RPMI7951 (cell line): ENCODE measurements at regions not wholly inside any gene's neighbourhood (a gene's known extent, or its start where the extent isn't known, plus 50 kb on each side); places are given as distances from the start of the nearest gene placed in this dataset.
"Not testable (repeated sequence)": the region's sequence is repeated elsewhere in the genome, so short reads cannot be mapped to it uniquely, and the experiment has no call there.

Experiments
- DNase-seq: peaks from one replicate; pipeline ENCODE4 v3.0.0-alpha.2; 2012; ENCODE audit warnings: low read depth

- no peak for DNase-seq
Observed at GRCh38 chr1:47659146-47659545, 221.3 kb downstream of the FOXD2 start.

DNA sequence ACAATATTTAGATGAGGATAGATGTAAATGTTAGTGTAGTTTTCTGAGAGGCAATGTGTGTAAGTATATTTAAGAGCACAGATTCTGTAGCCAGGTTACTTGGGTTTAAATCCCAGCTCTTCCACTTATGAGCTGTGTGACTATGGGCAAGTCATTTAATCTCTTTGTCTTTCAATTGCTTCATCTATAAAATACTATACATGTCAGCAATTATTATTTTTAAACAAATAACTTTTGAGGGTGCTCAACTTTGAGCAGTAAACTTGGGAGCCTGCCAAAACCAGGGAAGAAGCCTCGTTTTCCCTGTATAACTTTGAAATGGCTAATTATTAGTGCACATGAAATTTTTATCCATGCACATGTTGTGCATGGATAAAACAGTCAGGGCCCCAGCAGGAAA lies 222.8 kb downstream of the FOXD2 start:
- DNase-seq: no peak

DNA sequence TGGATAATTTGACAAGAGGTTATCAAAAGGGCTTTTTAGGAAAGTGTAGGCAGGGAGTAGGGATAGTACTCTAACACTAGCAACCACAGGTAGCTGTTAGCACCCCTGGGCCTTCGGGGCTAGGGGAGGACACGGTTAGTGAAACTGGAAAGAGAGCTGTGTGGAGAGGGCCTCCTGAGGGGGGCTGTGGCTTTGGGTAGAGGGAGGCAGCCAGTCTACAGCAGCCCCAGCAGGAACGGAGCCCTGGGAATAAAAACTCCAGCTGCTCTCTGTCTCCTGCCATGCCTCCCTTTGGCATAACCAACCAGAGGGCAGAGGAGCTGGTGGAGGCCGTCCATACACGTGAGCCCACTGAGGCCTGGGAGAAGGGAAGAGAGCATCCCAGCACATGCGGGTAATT lies 223.2 kb downstream of the FOXD2 start:
- no peak for DNase-seq

- DNase-seq: no peak
Observed at GRCh38 chr1:47662068-47662467, 224.2 kb downstream of the FOXD2 start.

GRCh38 chr1:47663286-47663685 lies 225.4 kb downstream of the FOXD2 start:
- no peak for DNase-seq

DNA sequence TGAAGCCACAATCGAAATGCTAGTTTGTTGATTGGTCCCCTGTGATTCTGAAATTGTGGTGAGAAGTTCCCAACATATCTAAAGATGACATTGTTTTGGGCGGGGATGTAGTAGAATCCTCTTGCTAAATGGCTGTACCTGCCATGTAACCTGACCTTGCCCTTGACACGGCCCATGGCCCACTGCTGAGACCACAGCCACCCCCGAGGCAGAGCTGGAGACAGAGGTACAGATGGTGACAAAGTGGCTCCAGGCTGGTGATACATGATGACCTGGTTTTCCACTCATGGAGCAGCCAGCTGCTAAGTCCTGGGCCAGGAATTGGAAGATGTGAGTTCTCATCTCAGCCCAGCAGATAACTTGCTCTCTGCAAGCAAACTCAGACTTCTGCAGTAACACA lies 226.5 kb downstream of the FOXD2 start:
- DNase-seq: no peak

DNA sequence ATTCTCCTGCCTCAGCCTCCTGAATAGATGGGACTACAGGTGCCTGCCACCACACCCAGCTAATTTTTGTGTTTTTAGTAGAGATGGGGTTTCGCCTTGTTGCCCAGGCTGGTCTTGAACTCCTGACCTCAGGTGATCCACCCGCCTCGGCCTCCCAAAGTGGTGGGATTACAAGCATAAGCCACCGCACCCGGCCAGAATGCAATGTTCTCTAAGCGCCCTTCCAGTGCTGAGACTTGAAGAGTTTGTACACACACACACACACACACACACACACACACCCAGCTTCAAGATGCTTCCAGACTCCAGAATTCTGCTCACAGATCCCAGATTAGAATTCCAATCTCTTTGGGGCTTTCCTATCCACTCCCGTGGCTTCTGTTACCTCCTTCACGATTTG lies 227.1 kb downstream of the FOXD2 start:
- DNase-seq: not testable (repeated sequence)

GRCh38 chr1:47669081-47669585 lies 231.3 kb downstream of the FOXD2 start:
- no peak for DNase-seq

GRCh38 chr1:47672622-47673021 lies 234.8 kb downstream of the FOXD2 start:
- DNase-seq: no peak

DNA sequence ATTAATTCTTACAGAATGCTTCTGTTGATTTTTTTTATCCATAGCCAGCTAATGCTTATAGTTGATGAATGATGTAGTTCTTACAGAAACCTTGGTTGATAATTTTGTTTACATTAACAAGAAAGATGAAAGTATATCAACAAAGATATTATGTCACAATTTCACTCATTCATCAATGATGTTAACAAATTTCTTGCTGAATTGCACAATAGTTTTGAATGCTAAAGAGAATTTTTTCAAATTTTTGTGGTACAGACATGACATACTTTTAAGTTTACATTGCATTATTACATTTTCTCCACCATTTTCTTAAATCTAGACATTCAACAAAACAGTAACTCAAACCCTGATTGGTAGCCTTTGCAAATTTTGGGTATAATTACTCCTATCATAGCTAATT lies 236.3 kb downstream of the FOXD2 start:
- DNase-seq: no peak

DNA sequence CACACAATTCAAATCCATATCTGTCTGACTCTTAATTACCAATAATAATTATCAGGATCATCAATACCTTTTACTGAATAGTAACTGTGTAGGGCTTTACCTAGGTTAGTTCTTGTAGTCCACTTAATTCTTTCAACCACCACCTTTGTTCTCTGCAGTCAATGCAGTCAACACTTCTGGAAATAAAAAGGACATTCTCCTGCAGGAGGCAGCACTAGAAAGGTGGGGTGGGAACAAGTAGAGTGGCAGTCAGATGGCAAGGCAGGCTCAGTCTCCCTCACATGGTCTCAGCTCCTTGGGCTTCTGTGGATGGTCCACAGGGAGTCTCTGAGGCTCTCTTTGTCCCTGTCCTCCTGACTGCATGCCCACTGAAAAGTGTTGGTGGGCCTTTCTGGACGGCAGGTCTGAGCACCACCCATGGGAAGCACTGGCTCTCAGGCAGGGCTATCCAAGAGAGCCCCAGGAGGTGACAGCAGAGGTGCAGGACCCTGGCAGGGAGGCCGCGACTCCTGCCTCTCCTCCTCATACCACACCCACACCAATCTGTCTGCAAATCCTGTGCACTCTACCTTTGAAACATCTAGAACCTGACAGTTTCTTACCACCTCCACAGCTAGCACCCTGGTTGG lies 237.3 kb downstream of the FOXD2 start:
- no peak for DNase-seq

GRCh38 chr1:47675721-47676120 lies 237.9 kb downstream of the FOXD2 start:
- DNase-seq: no peak

DNA sequence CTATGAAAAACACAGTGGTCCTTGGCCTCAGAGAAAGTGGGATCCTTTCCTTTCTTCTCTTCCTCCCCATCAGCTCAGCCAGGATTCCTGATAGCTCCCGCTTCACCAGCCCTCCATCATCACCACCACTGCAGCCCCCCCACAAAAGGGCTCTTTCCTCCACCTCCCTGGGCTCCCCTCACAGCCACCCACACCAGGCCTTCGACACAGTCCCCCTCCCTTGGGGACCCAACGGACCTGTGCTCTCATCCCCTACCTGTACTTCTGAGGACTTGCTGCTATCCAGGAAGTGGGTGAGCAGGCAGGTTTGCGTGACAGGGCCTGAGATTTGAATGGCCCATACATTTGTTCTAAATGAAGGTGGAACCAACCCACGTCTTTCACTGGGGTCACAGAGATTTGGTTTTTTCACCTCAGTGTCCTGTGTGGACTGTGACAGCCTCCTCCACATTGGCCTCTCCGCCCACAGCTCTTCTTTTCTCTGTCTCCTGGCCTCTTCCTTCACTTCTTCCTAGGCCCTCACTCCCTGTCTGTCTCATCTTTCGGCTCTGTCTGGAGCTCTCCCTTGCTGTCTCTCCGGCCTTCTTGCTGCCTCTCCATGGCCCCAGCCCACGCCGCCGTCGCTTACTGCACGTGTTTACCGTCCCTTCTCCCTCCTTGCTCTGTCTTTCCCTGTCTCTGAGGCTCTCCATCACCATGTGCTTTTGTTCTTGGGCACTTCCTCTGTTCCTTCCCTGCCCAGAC lies 238.6 kb downstream of the FOXD2 start:
- DNase-seq: no peak

- DNase-seq: no peak
Observed at GRCh38 chr1:47677241-47677940, 239.5 kb downstream of the FOXD2 start.

GRCh38 chr1:47678464-47678980 lies 240.7 kb downstream of the FOXD2 start:
- no peak for DNase-seq

GRCh38 chr1:47679301-47679791 lies 241.5 kb downstream of the FOXD2 start:
- DNase-seq: no peak

- no peak for DNase-seq
Observed at GRCh38 chr1:47679826-47680225, 242.0 kb downstream of the FOXD2 start.

DNA sequence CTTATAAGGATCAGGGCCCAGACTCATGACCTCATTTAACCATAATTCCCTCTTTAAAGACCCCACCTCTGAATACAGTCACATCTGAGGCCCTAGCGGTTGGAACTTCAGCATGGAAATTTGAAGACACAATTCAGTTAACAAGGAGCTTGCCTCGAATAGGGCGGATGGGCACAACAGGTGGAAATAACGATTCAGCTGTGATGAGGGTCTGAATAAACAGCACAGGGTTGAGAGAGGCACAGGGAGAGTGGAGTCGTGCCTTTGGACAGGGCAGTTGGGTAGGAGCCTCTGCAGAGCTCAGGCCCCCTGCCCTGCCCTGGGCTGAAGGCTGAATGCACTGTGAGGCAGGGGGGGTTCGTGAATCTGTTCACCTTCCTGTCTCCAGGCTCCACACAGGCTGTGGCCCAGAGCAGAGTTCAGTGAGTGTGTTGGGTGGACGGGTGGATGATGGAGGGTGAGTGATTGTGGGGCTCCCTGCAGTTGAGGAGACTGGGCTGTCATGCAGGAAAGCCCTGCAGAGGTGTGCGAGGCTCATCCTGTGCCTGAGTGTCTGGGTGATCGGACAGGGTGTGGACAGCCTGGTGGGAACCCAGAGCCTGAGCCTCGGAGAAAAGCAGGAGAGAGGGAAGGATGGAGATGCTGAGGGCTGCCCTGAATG lies 243.1 kb downstream of the FOXD2 start:
- DNase-seq: no peak

DNA sequence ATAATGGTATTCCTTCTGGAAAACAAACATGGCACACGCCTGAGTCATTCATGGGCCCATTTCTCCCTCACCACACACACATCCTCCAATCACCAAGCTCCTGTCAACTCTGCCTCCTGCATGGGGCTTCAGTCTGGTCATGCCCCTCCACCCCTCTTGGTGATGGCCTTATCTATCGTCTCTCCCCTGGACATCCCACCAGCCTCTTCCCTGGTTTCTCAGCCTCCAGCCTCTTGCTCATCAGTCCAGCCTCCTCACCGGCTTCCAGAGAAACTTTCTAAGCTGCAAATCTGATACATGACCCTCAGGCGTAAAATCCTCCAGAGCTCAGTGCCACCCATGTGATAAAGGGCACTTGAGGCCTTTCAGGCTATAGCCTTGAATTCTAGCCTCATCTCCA lies 243.9 kb downstream of the FOXD2 start:
- no peak for DNase-seq

- DNase-seq: no peak
Observed at GRCh38 chr1:47682198-47682597, 244.4 kb downstream of the FOXD2 start.

DNA sequence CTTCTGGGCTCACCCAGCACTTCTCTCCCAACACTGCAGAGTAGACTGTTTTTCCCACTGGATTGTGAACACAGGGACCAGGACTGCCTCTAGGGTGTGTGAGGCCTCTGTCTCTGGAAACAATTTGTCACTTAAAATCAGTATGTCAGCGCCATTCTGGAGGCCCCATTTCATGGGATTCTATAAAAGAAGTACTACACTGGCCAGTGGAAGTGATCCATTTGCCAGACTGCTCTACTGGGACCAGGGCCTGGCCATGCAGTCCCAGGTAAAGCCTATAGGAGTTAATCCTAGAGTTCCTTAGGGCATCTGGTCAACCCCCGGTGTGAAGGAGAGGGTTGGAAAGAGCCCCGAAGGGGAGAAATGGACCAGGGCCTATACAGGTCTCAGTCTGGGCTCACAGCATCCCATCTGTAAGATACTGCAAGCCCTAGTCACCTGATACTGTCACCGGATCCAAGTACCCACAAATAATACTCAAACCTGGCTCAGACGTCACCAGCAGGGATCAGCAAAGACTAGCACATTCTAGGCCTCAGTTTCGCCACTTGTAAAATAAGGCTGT lies 245.0 kb downstream of the FOXD2 start:
- DNase-seq: no peak

- DNase-seq: no peak
Observed at GRCh38 chr1:47683401-47683800, 245.6 kb downstream of the FOXD2 start.
